HEK293 (cell line): ENCODE measurements at regions not wholly inside any gene's neighbourhood (a gene's known extent, or its start where the extent isn't known, plus 50 kb on each side); places are given as distances from the start of the nearest gene placed in this dataset.

Source experiments
- CTCF ChIP-seq: fragments of 450-650 bp; formaldehyde crosslinking; IDR thresholded peaks from 2 replicates; pipeline ENCODE4 v1.5.1; 2016; ENCODE audit warnings: missing biosample characterization, missing genetic modification characterization
- ZNF404 ChIP-seq: fragments of 450-650 bp; formaldehyde crosslinking; IDR thresholded peaks from 2 replicates; pipeline ENCODE4 v1.5.1; 2017; ENCODE audit warnings: missing biosample characterization, missing genetic modification characterization

DNA sequence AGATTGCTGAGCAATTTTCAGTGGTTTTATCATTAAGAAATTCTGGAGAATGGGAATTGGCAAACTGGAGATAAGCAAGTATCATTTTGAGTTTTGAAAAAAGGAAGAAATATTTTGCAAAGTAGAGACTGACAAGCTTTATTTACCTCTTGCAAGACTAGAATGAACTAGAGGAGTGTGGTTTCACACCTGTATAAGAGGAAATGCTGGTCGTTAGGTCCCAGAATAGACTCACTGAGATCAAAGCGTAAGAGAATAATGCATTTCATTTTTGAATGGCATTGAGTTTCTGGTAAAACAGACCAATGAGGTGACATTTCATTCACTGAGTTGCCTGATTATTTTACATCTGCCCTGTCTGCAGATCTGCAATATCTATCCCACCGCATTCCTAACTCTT, 308.1 kb downstream of the ADGRL2 start:
- no peak for TF ChIP-seq CTCF (tag by site-specific recombination)
- no peak for TF ChIP-seq ZNF404 (tag by site-specific recombination)
